GM18868 (cell line): ENCODE measurements at regions not wholly inside any gene's neighbourhood (a gene's known extent, or its start where the extent isn't known, plus 50 kb on each side); places are given as distances from the start of the nearest gene placed in this dataset.

Experiments
- ATAC-seq: cut with Tn5 transposase; IDR thresholded peaks from one replicate; pipeline ENCODE4 v1.9.1; 2021; ENCODE audit warnings: mild to moderate bottlenecking, moderate library complexity; ENCODE audit not compliant: unreplicated experiment

DNA sequence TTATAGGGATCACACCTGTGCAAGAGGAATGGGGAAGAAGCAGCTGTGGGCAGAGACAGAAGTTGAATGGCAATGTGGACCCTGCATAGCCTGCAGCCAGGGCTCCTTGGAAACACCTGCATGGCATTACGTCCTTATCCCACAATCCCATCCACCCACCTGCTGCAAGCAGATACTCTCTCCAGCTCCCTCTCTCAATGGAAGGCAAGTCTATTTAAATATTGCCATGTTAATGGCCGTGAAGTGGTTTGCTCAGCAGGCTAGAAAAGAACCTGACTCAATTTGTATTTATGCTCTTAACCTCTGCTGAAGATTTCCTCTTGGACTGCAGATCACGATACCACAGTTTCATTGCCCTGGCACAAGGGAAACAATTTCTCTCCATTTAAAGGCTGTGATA is 417.0 kb downstream of the TYW1 start:
- no peak for ATAC-seq

DNA sequence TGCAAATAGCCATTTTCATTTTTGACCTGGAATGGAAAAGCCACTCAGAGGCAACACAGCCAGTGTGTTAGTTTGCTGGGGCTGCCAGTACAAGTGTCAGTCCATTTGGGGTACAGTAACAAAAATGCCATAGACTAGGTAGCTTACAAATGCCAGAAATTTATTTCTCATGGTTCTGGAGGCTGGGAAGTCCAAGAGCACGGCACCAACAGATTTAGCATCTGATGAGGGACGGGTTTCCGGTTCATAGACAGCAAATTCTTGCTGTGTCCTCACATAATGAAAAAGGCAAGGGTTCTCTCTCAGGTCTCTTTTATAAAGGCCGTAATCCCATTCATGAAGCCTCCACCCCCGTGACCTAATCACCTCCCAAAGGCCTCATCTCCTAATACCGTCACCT is 418.2 kb downstream of the TYW1 start:
- no peak for ATAC-seq

DNA sequence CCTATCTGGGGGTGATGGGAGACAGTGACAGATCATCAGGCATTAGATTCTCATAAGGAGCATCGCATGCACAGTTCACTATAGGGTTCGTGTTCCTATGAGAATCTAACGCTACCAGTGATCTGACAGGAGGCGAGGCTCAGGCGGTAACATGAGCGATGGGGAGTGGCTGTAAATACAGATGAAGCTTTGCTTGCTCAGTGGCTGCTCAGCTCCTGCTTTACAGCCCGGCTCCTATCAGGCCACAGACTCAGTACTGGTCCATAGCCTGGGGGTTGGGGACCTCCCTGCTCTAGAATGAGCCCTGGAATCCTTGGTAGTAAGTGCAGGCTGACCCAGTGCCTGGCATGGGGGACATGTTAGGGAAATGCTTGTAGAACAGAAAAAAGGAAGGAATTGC is 426.0 kb downstream of the TYW1 start:
- ATAC-seq: no peak

GRCh38 chr7:67423065-67423464 is 426.4 kb downstream of the TYW1 start:
- ATAC-seq: no peak

- ATAC-seq: no peak
Measured at GRCh38 chr7:67426654-67427053, 430.0 kb downstream of the TYW1 start.

DNA sequence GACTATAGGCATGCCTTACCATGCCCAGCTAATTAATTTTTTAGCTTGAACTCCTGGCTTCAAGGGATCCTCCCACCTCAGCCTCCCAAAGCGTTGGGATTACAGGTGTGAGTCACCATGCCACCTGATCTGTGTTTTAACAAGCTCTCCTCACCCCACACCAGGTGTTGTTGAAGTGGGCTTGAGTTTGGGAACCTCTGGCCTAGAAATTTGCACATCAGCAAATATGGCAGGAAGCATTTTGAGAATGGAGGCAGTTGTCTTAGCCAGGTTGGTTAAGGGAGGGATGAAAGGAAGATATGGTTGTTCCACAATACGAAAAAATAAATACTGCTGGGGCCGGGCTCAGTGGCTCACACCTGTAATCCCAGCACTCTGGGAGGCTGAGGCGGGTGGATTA is 433.1 kb downstream of the TYW1 start:
- no peak for ATAC-seq

DNA sequence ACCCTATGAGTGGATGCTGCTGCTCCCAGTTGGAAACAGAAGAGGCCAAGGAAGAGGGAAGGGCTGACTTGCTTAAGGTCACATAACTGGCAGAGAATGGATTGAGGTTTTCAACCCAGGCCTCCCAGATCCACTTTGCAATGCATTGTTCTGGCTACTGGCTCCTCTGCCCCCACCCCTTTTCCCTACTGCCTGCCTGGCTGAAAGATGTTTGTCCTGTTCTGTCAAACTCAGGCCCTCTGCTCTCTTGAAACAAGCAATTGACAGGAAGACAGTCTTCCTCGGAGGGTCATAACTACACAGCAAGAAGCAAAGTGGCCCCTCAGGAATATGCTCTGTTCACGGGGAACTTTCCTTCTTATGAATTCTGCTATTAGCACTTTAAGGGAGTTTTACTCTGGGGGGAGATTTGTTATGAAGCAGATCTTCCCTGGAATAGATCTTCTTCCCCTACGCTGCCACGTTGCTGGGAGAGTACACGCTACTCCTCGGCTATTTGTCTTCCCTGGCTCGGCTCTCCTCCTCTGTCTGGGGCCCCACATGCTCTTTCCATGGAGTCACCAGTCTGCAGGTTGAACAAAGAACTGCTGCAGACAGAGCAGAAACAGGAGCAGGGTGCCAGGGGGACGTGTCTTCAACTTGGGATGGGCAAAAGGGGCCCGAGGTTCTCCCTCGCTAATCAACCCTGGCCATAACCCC is 436.1 kb downstream of the TYW1 start:
- no peak for ATAC-seq

GRCh38 chr7:67435894-67436535 is 439.4 kb downstream of the TYW1 start:
- ATAC-seq: no peak

DNA sequence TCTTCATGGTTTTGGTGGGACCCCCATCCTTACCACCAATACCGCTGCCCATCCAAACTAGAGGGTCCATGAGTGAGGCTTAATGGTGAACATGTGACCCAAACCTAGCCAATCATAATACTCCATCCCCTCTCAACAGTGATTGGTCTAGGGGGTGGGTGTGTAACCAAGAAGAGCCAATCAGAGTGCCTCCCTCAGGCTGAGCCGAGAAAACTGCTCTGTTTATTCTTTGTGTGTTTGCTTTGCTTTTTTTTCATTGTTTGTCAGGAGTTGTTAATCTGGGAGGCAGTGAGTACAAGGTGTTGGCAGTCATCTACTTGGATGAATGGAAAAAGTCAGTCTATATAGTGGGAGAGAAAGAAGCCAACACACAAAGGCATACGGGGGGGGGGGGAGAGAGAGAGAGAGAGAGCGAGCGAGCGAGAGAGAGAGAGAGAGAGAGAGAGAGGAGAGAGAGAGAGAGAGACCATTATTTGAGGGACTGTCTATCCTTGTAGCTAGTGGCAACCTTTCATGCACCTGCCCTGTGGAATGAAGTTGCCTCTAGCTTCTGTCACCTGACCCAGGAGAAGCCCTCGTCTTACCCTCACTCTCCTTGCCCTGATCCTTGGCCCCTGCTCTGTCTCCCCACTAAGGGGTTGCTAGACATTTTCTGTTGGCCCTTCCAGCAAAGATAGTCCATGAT is 441.7 kb downstream of the TYW1 start:
- no peak for ATAC-seq

GRCh38 chr7:67438913-67439505 is 442.4 kb downstream of the TYW1 start:
- no peak for ATAC-seq

DNA sequence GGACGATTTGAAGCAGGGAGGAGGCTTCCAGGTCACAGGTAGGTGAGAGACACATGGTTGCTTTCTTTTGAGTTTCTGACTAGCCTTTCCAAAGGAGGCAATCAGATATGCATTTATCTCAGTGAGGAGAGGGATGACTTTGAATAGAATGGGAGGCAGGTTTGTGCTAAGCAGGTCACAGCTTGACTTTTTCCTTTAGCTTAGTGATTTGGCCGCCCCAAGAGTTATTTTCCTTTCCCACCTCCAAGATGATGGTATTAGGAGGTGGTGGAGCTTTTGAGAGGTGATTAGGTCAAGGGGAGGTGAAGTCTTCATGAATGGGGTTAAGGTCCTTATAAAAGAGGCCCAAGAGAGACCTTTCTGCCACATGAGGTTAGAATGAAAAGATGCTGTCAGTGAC is 443.7 kb downstream of the TYW1 start:
- no peak for ATAC-seq

DNA sequence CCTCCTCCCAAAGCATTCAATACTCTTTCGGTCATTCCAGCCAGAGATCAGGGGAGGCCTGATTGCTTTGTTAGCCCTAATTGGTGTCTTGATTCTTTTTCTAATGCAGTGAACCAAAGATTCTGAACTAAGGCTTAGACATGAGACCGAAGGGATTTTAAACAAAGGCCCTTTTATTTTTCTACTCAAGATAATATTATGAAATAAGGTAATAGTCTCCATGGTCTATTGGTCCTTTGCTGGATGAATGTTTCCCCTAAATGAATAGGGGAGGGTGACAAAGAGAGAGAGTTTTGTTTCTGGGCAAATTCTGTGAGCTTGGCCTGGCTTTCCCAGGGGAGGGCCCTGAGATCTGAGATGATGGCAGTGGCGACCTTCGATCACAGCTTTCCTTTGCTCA is 449.1 kb downstream of the TYW1 start:
- no peak for ATAC-seq

- no peak for ATAC-seq
Measured at GRCh38 chr7:67447297-67447696, 450.7 kb downstream of the TYW1 start.

GRCh38 chr7:67448271-67448670 is 451.6 kb downstream of the TYW1 start:
- ATAC-seq: no peak

DNA sequence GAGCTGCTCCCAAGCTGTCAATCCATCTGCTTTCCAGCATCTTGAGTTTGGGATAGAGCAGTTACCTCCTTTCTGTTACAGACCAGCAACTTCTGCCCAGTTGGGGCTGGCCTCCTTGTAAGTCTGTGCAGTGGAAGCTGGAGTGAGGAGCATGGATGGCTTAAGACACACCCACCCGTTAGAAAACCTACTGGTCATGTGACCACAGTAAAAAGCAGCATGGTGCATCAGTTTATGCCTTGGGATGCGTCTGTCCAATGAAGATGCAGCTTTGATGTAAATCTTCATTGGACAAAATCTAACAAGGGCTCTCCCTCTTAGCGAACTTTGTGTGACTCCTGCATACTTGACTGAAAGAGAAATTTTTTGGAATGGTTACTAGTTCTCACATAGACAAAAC is 453.5 kb downstream of the TYW1 start:
- no peak for ATAC-seq

DNA sequence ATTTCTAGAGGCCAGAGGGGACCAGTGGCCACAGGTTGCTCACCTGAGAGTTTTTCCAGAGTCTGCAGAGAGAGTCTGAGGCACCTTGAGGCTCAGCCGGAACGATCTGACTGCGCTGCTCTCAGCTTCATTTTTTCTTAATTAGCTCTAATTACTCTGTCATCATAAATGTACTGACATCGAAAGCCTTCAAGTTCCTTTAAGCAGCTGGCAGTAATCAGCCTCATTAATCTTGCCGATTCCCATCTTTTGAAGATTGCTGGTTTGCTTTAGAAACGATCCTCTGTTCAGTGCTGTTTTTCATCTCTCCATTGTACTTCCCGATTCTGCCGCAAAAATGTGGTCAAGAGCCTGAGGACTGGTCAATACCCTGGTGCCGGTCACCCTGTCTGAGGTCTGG is 454.7 kb downstream of the TYW1 start:
- ATAC-seq: no peak

- no peak for ATAC-seq
Measured at GRCh38 chr7:67452516-67453026, 455.9 kb downstream of the TYW1 start.

- no peak for ATAC-seq
Measured at GRCh38 chr7:67453580-67454380, 457.1 kb downstream of the TYW1 start.

DNA sequence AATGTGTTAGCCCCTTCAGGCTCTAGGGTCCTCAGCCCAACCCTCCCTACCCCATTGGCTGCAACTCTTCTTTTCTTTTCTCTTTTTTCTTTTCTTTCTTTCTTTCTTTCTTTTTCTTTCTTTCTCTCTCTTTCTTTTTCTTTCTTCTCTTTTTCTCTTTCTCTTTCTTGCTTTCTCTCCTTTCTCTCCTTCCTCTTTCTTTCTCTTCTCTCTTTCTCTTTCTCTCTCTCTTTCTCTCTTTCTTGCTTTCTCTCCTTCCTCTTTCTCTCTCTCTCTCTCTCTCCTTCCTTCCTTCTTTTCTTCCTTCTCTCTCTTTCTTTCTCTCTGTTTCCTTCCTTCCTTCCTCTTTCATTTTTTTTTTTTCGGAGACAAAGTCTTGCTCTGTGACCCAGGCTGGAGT is 458.9 kb downstream of the TYW1 start:
- ATAC-seq: no peak

DNA sequence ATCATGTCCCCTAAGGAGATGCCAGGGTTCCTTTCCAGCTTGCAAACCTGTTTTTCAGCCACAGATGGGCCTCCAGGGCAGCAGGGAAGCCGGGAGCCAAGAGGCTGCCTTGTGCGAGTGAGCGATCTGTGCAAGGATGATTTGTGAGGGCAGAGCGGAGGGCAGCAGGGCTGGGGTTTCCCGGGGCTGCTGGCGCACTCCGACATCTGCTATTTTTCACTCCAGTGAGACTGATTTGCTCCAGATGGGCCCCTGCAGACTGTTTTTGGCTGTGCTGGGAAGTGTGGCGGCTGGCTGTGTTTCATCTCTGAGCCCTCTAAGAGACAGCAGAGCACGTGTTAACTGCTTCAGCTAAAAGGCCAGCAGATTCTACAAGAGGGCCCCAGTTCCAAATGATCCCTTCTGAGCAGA is 466.2 kb downstream of the TYW1 start:
- no peak for ATAC-seq

GRCh38 chr7:67463316-67463715 is 466.7 kb downstream of the TYW1 start:
- ATAC-seq: no peak
